CD14-positive monocyte (primary cell): ENCODE measurements at regions not wholly inside any gene's neighbourhood (a gene's known extent, or its start where the extent isn't known, plus 50 kb on each side); places are given as distances from the start of the nearest gene placed in this dataset.

Source experiments
- DNase-seq, 3 donors: peaks; one replicate each; pipeline ENCODE4 v3.0.0-alpha.2; 2011 to 2022
- H2AFZ ChIP-seq: 2 replicates; pipeline ENCODE4 v1.6.0; 2012; ENCODE audit warnings: mild to moderate bottlenecking, low read depth, low read length, inconsistent platforms; ENCODE audit not compliant: insufficient read depth, poor library complexity, severe bottlenecking
- H3K27ac ChIP-seq, 2 donors: 1 replicate in 1 of 2; 2 replicates in 1 of 2; pipeline ENCODE4 v1.5.1; 2012 to 2013; ENCODE audit warnings: low read length in 2 of 2, control low read depth in 1 of 2, inconsistent platforms in 1 of 2, low read depth in 1 of 2, mild to moderate bottlenecking in 1 of 2
- H3K27me3 ChIP-seq, 2 donors: one replicate each; pipeline versions ENCODE4 v1.6.0 to v1.6.1; 2011 to 2013; ENCODE audit warnings: low read length in 2 of 2; ENCODE audit not compliant: control insufficient read depth in 2 of 2, insufficient read depth in 2 of 2
- H3K36me3 ChIP-seq, 2 donors: replicated peaks in 1 of 2; 1 replicate in 1 of 2; 2 replicates in 1 of 2; pipeline versions ENCODE4 v1.5.1 to v1.6.1; 2012 to 2013; ENCODE audit warnings: low read length in 2 of 2, control low read depth in 1 of 2, inconsistent platforms in 1 of 2, mild to moderate bottlenecking in 1 of 2; ENCODE audit not compliant: insufficient read depth in 2 of 2, control insufficient read depth in 1 of 2
- H3K4me1 ChIP-seq, 2 donors: 1 replicate in 1 of 2; 2 replicates in 1 of 2; pipeline versions ENCODE4 v1.5.1 to v1.6.1; 2012 to 2013; ENCODE audit warnings: low read length in 2 of 2, control low read depth in 1 of 2, inconsistent platforms in 1 of 2, mild to moderate bottlenecking in 1 of 2, moderate library complexity in 1 of 2; ENCODE audit not compliant: insufficient read depth in 2 of 2, control insufficient read depth in 1 of 2
- H3K4me2 ChIP-seq: replicated peaks from 2 replicates; pipeline ENCODE3; 2012; ENCODE audit warnings: low read length, moderate library complexity, mild to moderate bottlenecking; ENCODE audit not compliant: poor library complexity, severe bottlenecking; ENCODE audit errors: extremely low read depth
- H3K4me3 ChIP-seq, 3 experiments: fragments of 200-600 bp in 1 of 3; sonication (generic) in 1 of 3; replicated peaks in 1 of 3; 1 replicate in 2 of 3; 2 replicates in 1 of 3; pipeline ENCODE4 v1.5.1; 2011 to 2013; ENCODE audit warnings: low read length in 3 of 3, mild to moderate bottlenecking in 3 of 3, control low read depth in 2 of 3, low read depth in 2 of 3, inconsistent platforms in 1 of 3, moderate library complexity in 1 of 3
- H3K79me2 ChIP-seq: 2 replicates; pipeline ENCODE4 v1.6.0; 2012; ENCODE audit warnings: mild to moderate bottlenecking, control low read depth, inconsistent platforms, low read length, moderate library complexity; ENCODE audit not compliant: insufficient read depth
- H3K9ac ChIP-seq: 2 replicates; pipeline ENCODE4 v1.6.0; 2017; ENCODE audit warnings: low read length, mild to moderate bottlenecking; ENCODE audit not compliant: insufficient read depth, poor library complexity, severe bottlenecking
- H3K9me3 ChIP-seq, 2 donors: replicated peaks in 1 of 2; 1 replicate in 1 of 2; 2 replicates in 1 of 2; pipeline versions ENCODE4 v1.5.1 to v1.6.1; 2012 to 2013; ENCODE audit warnings: low read length in 2 of 2, control low read depth in 1 of 2; ENCODE audit not compliant: control insufficient read depth in 1 of 2, insufficient read depth in 1 of 2
- H4K20me1 ChIP-seq: 2 replicates; pipeline ENCODE4 v1.6.0; 2012; ENCODE audit warnings: mild to moderate bottlenecking, low read length, control low read depth, moderate library complexity; ENCODE audit not compliant: insufficient read depth
- H3K27ac Mint-ChIP-seq, 7 donors: one replicate each; pipeline ENCODE4 v1.8.0; 2020; ENCODE audit warnings: mild to moderate bottlenecking in 7 of 7, mixed read lengths in 7 of 7, moderate library complexity in 6 of 7, inconsistent platforms in 2 of 7
- H3K27me3 Mint-ChIP-seq, 3 donors: one replicate each; pipeline ENCODE4 v1.8.0; 2021 to 2022; ENCODE audit warnings: low read depth in 3 of 3, mild to moderate bottlenecking in 3 of 3, mixed read lengths in 3 of 3, moderate library complexity in 3 of 3, inconsistent platforms in 1 of 3
- H3K36me3 Mint-ChIP-seq, 2 donors: one replicate each; pipeline ENCODE4 v1.8.0; 2020; ENCODE audit warnings: mixed read lengths in 2 of 2, inconsistent platforms in 1 of 2, mild to moderate bottlenecking in 1 of 2
- H3K4me1 Mint-ChIP-seq: one replicate; pipeline ENCODE4 v1.8.0; 2020; ENCODE audit warnings: mild to moderate bottlenecking, mixed read lengths
- H3K4me3 Mint-ChIP-seq, 2 donors: one replicate each; pipeline ENCODE4 v1.8.0; 2020; ENCODE audit warnings: mild to moderate bottlenecking in 2 of 2, mixed read lengths in 2 of 2, moderate library complexity in 1 of 2
- H3K9me3 Mint-ChIP-seq, 7 donors: one replicate each; pipeline ENCODE4 v1.8.0; 2020 to 2022; ENCODE audit warnings: mixed read lengths in 7 of 7, mild to moderate bottlenecking in 6 of 7, moderate library complexity in 6 of 7, inconsistent platforms in 2 of 7
- WGBS: methylation state at CpG from one replicate; pipeline ENCODE4 v1.1.5; 2013; ENCODE audit warnings: missing lambda C conversion rate; ENCODE audit not compliant: insufficient coverage; 5-methylcytosine and 5-hydroxymethylcytosine counted together
- intact Hi-C, 2 donors: fragments of 100-400 bp; cut with micrococcal nuclease; formaldehyde crosslinking; loops; one replicate each; pipeline versions ENCODE4 v1.15.0 to v1.15.1; 2023
- TF ChIP-seq, protein P1 (sequence below): fragments of 200-600 bp; IDR thresholded peaks from one replicate; pipeline ENCODE4 v1.8.0; 2022; ENCODE audit warnings: antibody characterized with exemption, mild to moderate bottlenecking

GRCh38 chr18:10266334-10266590, 188.2 kb upstream of the APCDD1 start:
- Histone ChIP-seq H3K4me3 (no peak overlapping the region), H3K9ac (no peak overlapping the region), H3K27me3 (no peaks in the 10 kb centered on the region), H3K27ac (no peak overlapping the region), H3K9me3 (no peaks in the 10 kb centered on the region), H3K36me3 (no peaks in the 10 kb centered on the region), H3K4me1 (peaks cover 38 to 42% of the 10 kb centered on the region in 2 donors), H3K79me2 (no peaks in the 10 kb centered on the region), H3K4me2 (no peak overlapping the region), H2AFZ (no peak overlapping the region), H4K20me1 (no peaks in the 10 kb centered on the region)
- H3K9me3 Mint-ChIP-seq: peaks cover 0 to 2% (median 0%) of the 10 kb centered on the region in 7 donors
- WGBS: 100% methylated on average over 2 of the region's 4 CpGs
- H3K4me3 Mint-ChIP-seq: no peak overlapping the region
- peaks cover 5 to 17% of the 10 kb centered on the region in 2 donors for H3K36me3 Mint-ChIP-seq
- intact Hi-C loops: no loop called here
- no peak overlapping the region for H3K27ac Mint-ChIP-seq
- H3K4me1 Mint-ChIP-seq: peaks cover 46% of the 10 kb centered on the region
- TF ChIP-seq, protein P1, sequence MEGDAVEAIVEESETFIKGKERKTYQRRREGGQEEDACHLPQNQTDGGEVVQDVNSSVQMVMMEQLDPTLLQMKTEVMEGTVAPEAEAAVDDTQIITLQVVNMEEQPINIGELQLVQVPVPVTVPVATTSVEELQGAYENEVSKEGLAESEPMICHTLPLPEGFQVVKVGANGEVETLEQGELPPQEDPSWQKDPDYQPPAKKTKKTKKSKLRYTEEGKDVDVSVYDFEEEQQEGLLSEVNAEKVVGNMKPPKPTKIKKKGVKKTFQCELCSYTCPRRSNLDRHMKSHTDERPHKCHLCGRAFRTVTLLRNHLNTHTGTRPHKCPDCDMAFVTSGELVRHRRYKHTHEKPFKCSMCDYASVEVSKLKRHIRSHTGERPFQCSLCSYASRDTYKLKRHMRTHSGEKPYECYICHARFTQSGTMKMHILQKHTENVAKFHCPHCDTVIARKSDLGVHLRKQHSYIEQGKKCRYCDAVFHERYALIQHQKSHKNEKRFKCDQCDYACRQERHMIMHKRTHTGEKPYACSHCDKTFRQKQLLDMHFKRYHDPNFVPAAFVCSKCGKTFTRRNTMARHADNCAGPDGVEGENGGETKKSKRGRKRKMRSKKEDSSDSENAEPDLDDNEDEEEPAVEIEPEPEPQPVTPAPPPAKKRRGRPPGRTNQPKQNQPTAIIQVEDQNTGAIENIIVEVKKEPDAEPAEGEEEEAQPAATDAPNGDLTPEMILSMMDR: no peak
- peaks cover 0 to 3% (median 0%) of the 10 kb centered on the region in 3 donors for H3K27me3 Mint-ChIP-seq
- DNase-seq: no peak

DNA sequence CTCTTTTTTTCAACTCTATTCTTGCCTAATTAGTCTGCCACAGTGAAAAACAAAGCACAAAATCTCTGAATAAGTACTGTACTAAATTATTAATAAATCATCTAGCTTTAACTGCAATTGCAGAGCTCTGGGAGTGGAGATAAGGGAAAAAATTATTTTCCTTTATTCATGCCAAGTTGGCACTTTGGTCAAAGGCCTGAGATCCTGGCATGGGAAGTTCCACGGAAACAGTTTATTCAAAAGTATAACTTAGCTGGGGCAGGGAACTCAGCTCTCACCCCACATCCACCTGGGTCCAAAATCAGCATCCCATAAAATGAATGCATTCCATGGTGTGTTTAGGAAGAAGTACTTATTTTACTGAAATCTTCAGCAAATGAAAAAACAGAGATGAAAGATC, 185.2 kb upstream of the APCDD1 start:
- H3K4me3 Mint-ChIP-seq: no peak overlapping the region
- H3K9me3 ChIP-seq: no peaks in the 10 kb centered on the region
- H2AFZ ChIP-seq: no peak overlapping the region
- TF ChIP-seq, protein P1: no peak
- H3K9ac ChIP-seq: peak overlapping the region; percentile 25
- no peaks in the 10 kb centered on the region for H3K27me3 Mint-ChIP-seq
- no peaks in the 10 kb centered on the region for H3K36me3 ChIP-seq
- no peak overlapping the region for H3K4me2 ChIP-seq
- no peaks in the 10 kb centered on the region for H3K79me2 ChIP-seq
- H3K27ac ChIP-seq: peak overlapping the region in 1 of 2 donors; percentile 68
- peak overlapping the region; percentile 7 to 87 (median 70) for H3K27ac Mint-ChIP-seq
- H3K4me3 ChIP-seq: no peak overlapping the region
- WGBS: no CpG with 5 or more reads among the region's 1 CpG
- H3K36me3 Mint-ChIP-seq: peaks cover 8 to 12% of the 10 kb centered on the region in 2 donors
- peaks cover 27 to 32% of the 10 kb centered on the region in 2 donors for H3K4me1 ChIP-seq
- H3K27me3 ChIP-seq: no peaks in the 10 kb centered on the region
- H3K9me3 Mint-ChIP-seq: peaks cover 0 to 4% (median 2%) of the 10 kb centered on the region in 7 donors
- intact Hi-C loops: no loop called here
- H3K4me1 Mint-ChIP-seq: peaks cover 32% of the 10 kb centered on the region
- DNase-seq: peak in 1 of 3 donors; percentile 23
- H4K20me1 ChIP-seq: no peaks in the 10 kb centered on the region
